Activated CD8-positive, alpha-beta T cell treated with anti-CD3 and anti-CD28 coated beads for 36 hours (primary cell): ENCODE measurements at regions not wholly inside any gene's neighbourhood (a gene's known extent, or its start where the extent isn't known, plus 50 kb on each side); places are given as distances from the start of the nearest gene placed in this dataset.

ENCODE experiments used
- ATAC-seq: fragments of 200-7000 bp; cut with Tn5 transposase; one replicate; pipeline ENCODE4 v1.10.0; 2021; ENCODE audit warnings: mild to moderate bottlenecking, moderate library complexity
- CTCF ChIA-PET: fragments of 350-600 bp; sonication (Branson Sonifier 250); formaldehyde crosslinking; loops from one replicate; lab custom pipeline; 2021; ENCODE audit warnings: antibody characterized with exemption; lab: Charles Lee
- POLR2A ChIA-PET: fragments of 350-600 bp; sonication (Branson Sonifier 250); formaldehyde crosslinking; loops from one replicate; lab custom pipeline; 2021; ENCODE audit warnings: antibody characterized with exemption; lab: Charles Lee
- DNase-seq: peaks from one replicate; pipeline ENCODE4 v3.0.0-alpha.2; 2020
- H3K27ac Mint-ChIP-seq: one replicate; pipeline ENCODE4 v1.8.0; 2021; ENCODE audit warnings: mild to moderate bottlenecking, mixed read lengths
- H3K27me3 Mint-ChIP-seq: one replicate; pipeline ENCODE4 v1.8.0; 2021; ENCODE audit warnings: mixed read lengths
- H3K36me3 Mint-ChIP-seq: one replicate; pipeline ENCODE4 v1.8.0; 2021; ENCODE audit warnings: low read depth, mixed read lengths
- H3K4me1 Mint-ChIP-seq: one replicate; pipeline ENCODE4 v1.8.0; 2021; ENCODE audit warnings: low read depth, mixed read lengths
- H3K4me3 Mint-ChIP-seq: one replicate; pipeline ENCODE4 v1.8.0; 2021; ENCODE audit warnings: mild to moderate bottlenecking, moderate library complexity, mixed read lengths
- H3K9me3 Mint-ChIP-seq: one replicate; pipeline ENCODE4 v1.8.0; 2021; ENCODE audit warnings: mixed read lengths
- CTCF ChIP-seq: fragments of 200-600 bp; IDR thresholded peaks from one replicate; pipeline ENCODE4 v1.8.0; 2022; ENCODE audit warnings: antibody characterized with exemption, mild to moderate bottlenecking
- intact Hi-C: fragments of 100-400 bp; cut with micrococcal nuclease; formaldehyde crosslinking; loops from one replicate; pipeline ENCODE4 v1.10.0; 2022

- Mint-ChIP-seq H3K4me1 (peaks cover 22% of the 10 kb centered on the region), H3K9me3 (no peaks in the 10 kb centered on the region), H3K27ac (no peak overlapping the region), H3K36me3 (no peaks in the 10 kb centered on the region), H3K27me3 (no peaks in the 10 kb centered on the region), H3K4me3 (no peak overlapping the region)
- ChIA-PET CTCF (interaction anchor here (1.3 to 14.9 kb wide), 8 partner anchors 25 to 144 kb away, joined by 3 to 927 read pairs (median 66); partner anchors contain the start of gene ID3), POLR2A (no interaction called here)
- DNase-seq (no peak), ATAC-seq (no peak)
- intact Hi-C loops: loop anchor here (5.0 kb wide), 1 partner anchor 142 kb away; no protein-coding TSS in a partner anchor
- no peak for TF ChIP-seq CTCF
Measured at GRCh38 chr1:23639460-23640095, 52.0 kb upstream of the RPL11 start.

- Mint-ChIP-seq H3K27ac (no peak overlapping the region), H3K4me1 (peaks cover 28% of the 10 kb centered on the region), H3K4me3 (no peak overlapping the region), H3K9me3 (no peaks in the 10 kb centered on the region), H3K36me3 (no peaks in the 10 kb centered on the region), H3K27me3 (no peaks in the 10 kb centered on the region)
- POLR2A ChIA-PET: interaction anchor here (1.8 to 2.2 kb wide), 2 partner anchors 80 to 98 kb away, joined by 4 to 11 read pairs; partner anchors contain the start of gene ID3
- intact Hi-C loops: loop anchor here (5.0 kb wide), 1 partner anchor 142 kb away; no protein-coding TSS in a partner anchor
- ATAC-seq (no peak), DNase-seq (no peak)
- TF ChIP-seq CTCF: no peak
- CTCF ChIA-PET: interaction anchor here (1.2 to 14.9 kb wide), 9 partner anchors 11 to 156 kb away, joined by 3 to 927 read pairs (median 51); partner anchors contain the start of gene ID3
Measured at GRCh38 chr1:23638786-23639241, 52.8 kb upstream of the RPL11 start.

- ChIA-PET POLR2A (interaction anchor here (0.9 to 2.2 kb wide), 6 partner anchors 19 to 97 kb away, joined by 3 to 21 read pairs (median 4); partner anchors contain the start of gene ID3), CTCF (interaction anchor here (0.7 to 14.9 kb wide), 19 partner anchors 8 to 155 kb away, joined by 3 to 927 read pairs (median 12); partner anchors contain the start of genes ID3 and RPL11)
- Mint-ChIP-seq H3K36me3 (no peaks in the 10 kb centered on the region), H3K9me3 (no peaks in the 10 kb centered on the region), H3K27ac (no peak overlapping the region), H3K4me3 (no peak overlapping the region), H3K4me1 (peaks cover 28% of the 10 kb centered on the region), H3K27me3 (no peaks in the 10 kb centered on the region)
- ATAC-seq: no peak
- TF ChIP-seq CTCF: no peak
- DNase-seq: no peak
- intact Hi-C loops: loop anchor here (5.0 kb wide), 1 partner anchor 141 kb away; no protein-coding TSS in a partner anchor
Measured at GRCh38 chr1:23638188-23638619, 53.4 kb upstream of the RPL11 start.

- no peaks in the 10 kb centered on the region for H3K36me3 Mint-ChIP-seq
- H3K27ac Mint-ChIP-seq: peak overlapping the region; percentile 10
- ChIA-PET POLR2A (interaction anchor here (0.6 to 3.4 kb wide), 7 partner anchors 11 to 91 kb away, joined by 3 to 12 read pairs (median 3); no protein-coding TSS in a partner anchor), CTCF (interaction anchor here (1.0 to 14.9 kb wide), 14 partner anchors 8 to 138 kb away, joined by 3 to 927 read pairs (median 32); partner anchors contain the start of genes E2F2 and ID3)
- TF ChIP-seq CTCF: no peak
- no peaks in the 10 kb centered on the region for H3K9me3 Mint-ChIP-seq
- intact Hi-C loops: loop anchor here (5.0 kb wide), 1 partner anchor 139 kb away; no protein-coding TSS in a partner anchor
- no peaks in the 10 kb centered on the region for H3K27me3 Mint-ChIP-seq
- H3K4me3 Mint-ChIP-seq: no peak overlapping the region
- peaks cover 28% of the 10 kb centered on the region for H3K4me1 Mint-ChIP-seq
- ATAC-seq (no peak), DNase-seq (no peak)
Measured at GRCh38 chr1:23636009-23636408, 55.6 kb upstream of the RPL11 start.
